Activated CD4-positive, alpha-beta T cell treated with anti-CD3 and anti-CD28 coated beads, Interleukin-2, Interleukin-4, amounts not matched to agents 100 ng/mL and 50 ng/mL, durations not matched to agents 16 hours and 8 hours (primary cell): ENCODE measurements at regions not wholly inside any gene's neighbourhood (a gene's known extent, or its start where the extent isn't known, plus 50 kb on each side); places are given as distances from the start of the nearest gene placed in this dataset.

ENCODE experiments used
- DNase-seq: peaks from one replicate; pipeline ENCODE4 v3.0.0-alpha.2; 2020; ENCODE audit warnings: low spot score

DNA sequence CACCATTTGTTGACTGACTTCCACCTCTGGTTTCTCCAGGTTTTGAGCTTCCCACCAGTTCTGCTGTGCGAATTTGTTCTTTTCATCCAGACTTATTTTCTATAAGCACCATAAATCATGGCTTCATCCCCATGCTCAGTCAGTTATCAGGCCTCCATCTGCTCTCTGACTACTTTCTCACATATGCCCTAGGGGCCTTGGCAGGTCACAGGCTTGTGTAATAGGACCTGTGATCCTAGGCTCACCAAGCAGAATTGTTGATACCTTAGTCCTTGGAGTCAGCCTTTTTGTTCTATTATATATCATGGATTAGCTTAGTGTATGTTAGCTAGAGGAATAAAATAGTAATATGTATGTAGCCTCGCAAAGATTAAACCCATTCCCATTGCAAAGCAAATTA, 284.2 kb upstream of the TANK start:
- DNase-seq = no peak

DNA sequence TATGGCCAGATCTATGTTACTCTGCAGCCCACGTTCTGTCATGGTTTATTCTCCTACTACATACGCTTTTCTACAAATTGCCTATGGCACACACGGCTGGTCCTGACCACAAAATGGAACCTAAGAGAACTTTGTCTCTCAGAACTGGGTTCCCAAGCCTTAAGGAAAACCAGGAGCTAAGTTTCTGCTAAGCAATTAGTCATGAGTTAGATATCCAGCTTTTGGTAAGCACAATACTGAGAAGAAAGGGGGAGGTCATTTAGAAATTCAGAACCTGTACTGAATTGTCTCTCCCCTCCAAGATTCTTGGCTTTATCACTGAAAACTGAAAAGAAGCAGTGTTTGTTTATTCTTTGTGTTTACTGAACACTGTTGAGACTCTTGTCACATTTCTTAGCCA, 283.5 kb upstream of the TANK start:
- no peak for DNase-seq

DNA sequence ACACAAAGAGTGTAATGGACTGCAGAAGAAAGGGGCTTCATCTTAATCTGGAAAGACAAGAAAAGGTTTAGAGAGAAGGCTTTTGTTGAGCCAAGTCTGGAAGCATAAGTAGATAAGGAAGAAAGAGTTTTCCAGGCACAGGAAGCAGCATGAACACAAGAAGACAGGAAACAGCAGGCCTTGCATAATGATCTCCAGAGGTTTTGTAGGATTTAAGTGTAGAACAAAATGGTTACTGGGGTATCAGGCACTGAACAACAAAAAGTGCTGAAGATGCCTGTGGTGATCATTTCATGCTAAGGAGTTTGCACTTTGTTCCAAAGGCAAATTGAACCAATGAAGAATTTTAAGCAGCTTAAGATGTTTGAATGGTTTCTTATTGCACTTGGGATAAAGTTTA, 281.6 kb upstream of the TANK start:
- no peak for DNase-seq

DNA sequence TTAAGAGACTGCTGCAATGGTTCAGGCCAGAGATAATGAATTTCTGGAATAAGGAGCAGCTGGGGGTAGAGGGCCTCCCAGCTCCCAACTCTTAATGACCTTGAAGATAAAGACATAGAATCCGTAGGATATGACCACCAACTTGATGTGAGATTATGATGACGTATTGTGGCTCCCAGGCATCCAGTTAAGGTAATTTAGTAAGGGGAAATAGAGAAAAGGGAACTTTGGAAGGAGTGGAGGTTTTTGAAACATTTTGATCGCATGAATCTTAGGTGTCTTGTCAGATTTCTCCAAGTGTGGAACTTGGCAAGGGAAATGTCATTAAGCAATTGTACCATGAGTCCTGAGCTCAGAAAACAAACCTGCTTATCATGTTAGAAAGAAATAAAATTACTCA, 277.3 kb upstream of the TANK start:
- no peak for DNase-seq

DNA sequence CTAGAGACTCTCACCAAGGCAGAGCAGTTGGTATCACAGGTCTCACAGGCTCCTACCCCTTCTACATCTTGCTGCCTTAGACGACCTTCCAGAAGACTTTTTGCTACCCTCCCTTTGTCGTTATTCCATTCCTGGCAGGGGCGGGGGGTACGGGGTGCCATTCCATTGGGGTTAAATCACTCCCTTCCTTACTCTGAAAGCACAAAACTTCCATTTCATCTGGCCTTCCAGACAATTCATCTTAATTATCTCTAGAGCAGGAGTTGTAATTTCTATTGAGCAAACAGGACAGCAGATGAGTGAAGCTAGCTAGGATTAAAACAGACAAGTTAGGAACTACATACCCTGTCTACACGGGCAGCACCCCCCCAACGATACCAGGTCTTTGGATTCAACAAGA, 276.2 kb upstream of the TANK start:
- DNase-seq = no peak

DNA sequence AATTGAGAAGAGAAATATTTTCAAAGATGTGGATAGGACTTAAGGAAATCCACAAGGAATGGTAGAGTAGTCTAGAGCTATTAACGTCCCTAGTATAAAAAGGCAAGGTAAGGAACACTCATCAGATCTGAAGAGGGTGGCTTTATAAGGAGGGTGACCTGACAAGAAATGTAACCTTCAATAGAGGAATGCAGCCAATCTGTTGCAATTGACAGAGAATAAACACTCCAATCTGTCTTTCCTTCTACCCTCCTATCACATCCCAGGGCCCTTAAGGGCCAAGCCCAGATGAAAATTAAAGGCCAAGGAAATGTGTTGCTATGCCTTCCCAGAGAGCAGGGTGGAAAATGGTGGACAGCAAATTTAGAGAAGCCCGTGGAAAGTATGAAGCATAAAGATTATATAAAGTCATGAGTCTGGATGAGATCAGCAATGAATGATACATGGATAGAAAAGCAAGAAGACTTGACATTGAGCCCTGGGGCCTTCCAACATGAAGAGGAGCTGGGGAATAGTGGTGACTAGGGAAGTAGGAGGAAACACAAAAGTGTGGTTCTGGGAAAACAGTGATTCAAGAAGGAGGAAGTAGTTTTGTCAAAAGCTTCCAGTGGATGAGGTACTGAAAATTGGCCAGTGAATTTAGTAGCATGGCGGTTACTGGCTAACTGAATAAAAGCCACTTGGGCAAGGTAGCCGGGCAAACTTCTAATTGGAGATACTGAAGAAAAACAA, 270.6 kb upstream of the TANK start:
- DNase-seq = no peak

DNA sequence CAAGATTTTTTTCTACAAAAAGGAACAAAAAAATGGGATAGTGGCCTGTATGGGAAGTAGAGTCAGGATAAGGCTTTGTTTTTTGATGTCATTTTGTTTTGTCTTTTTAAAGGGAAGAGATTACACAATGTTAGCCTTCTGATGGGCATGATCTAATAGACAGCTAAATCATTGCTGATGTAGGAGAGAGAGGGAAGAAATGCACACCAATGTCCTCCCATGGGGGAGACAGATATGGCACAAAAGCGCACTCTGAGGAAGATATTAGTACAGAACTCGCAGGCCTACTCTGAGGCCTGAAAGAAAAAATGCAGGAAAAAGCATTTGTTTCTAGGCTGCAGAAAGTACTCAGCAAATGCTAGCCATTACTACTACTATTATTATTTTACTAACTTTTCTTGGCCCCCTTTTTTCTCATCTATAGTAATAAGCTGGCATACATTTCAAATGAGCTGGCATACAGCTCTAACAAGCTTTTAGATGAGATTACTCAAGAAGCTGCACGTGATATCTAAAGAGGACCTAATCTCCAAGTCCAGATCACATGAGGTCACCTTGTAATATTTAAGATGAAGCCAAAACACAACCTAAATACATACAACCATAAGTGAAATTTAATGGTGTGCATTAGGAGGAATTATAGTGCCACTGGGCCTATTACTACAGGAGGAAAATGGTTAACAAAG, 269.4 kb upstream of the TANK start:
- DNase-seq = no peak

DNA sequence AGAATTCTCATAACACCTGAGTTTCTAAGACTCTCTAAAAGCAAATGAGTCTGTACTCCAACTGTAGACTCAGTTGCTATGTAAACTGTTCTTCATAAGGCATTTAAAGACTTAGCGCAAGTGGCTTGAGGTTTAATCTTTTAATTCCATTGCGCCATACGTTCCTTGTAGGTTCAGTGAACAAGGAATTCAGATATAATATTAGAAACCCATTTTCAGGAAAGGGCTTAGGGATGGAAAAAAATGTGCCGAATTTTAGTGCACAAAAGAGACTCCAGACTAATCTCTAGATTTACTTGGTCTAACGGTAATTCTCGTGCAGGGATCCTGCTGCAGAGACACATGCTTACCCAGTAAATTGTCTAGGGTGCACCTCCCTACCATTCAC, 268.9 kb upstream of the TANK start:
- no peak for DNase-seq

DNA sequence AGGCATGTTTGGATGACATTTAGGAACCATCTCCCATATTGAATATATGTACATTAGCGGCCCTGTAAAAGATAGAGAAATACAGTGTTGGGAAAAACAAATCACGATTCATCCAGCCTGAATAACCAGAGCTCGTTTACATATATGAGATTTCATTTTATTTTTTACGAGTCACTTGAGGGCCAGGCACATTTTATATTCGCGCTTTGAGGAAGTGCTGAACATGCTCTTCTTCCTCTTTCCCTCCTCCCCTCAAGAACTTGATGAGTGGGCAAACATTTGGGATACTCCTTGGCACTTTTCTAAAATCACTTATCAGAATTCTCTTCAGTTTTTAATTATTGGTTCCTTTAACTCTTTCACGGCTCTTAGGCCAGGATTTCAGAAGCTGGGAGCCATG, 268.0 kb upstream of the TANK start:
- no peak for DNase-seq

DNA sequence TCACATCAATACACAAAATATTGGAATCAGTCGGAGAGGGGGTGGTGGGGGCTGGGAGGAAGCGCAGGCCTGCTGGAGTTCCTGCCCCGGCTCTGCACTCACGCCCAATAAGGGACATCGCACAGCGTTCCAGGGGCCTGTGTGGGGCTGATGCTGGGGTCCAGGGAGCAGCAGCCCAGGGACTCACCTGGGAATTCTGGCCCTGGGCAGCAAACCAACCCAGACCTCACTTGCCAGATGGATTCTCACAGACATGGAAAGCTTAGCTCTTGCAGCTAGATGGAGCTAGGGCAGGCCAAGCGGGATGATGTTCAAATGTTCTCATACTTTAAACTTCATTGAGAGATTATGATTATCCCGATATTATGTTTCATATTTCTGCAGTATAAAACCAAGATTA, 266.6 kb upstream of the TANK start:
- DNase-seq = no peak

DNA sequence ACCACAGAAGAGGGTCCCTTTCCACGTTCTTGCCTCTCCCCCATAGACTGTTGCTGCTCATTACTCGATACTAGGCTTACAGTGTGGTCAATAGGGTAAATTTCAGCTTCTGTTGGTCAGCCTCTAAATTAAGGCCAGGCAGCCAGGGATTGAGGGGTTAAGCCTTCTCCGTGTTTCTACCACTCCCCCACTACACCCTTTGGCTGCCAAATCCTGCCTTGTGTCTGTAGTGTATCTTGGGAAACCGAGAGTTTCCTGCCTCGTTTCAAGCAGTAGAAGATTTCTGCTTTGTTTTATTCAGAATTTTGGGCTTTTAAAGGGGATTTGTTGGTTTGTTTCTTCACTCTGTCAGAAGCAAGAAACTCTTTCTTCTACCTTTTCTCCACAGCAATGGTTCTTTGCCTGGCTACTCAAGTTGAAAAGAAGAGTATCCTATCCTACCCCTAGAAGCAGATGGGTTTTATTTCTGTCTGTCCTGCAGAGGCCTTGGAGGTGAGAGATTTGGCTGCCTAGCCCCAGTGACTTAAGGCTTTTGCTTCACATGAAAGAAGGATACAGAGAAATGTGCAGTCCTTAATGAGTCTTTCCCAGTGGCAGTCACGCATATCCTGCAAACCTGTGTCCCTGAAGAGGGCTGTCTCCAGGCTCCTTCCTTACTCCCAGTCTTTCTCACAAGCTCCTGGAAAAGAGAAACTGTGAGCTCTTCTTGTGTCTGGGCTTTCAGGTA, 261.5 kb upstream of the TANK start:
- no peak for DNase-seq

DNA sequence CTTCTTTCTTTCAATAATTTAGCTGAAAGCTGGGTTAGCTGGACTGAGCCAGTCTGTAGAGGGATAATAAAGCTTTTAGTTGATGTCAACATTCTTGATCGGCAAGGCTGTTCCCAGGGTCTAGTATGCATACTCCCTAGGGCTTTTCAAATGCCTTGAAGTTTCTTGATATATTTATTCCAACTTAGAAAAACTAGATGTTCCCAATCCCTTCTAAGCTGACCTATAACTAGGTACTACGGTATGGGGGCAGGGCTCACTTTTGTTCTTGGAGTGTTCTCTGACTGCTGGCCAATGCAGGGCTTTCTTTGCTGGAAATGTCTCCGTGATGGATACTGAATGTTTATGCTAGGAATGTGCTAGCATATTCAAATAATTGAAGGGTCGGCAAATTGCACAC, 258.6 kb upstream of the TANK start:
- no peak for DNase-seq

DNA sequence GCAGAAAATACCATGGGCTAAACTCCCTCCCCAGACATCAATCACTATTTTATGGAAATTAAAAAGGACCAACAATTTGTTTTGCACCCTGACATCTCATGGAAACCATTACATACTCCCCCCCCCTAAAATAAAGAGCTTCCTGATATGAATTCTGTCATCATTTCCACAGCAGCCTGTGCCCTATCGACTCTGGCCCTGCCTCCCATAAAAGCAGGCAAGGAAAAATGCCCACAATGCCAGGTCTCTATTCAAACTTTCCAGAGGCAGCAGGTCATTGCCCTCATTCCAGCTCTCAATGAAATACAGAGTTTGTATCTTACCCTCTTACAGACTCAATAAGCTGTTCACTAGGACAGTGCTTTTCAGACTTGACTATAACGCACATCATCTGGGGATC, 254.4 kb upstream of the TANK start:
- no peak for DNase-seq

DNA sequence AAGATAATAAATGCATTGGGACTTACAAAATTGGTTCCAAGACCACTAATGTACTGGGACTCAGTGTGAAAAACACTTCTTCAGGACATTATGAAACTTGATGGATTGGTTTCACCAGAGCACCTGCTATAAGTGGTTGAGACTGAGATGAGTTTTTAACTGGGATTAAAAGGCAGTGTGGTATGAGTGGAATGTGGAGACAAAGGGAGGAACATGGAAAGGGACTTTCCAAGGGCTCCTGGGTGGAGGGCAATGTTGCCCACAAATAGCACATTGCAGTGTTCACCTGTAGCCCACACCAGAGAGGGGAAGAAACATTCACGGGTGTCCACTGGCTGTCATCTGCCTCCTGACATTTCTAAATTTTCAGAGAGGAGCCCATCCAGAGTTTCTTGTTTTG, 253.3 kb upstream of the TANK start:
- no peak for DNase-seq

DNA sequence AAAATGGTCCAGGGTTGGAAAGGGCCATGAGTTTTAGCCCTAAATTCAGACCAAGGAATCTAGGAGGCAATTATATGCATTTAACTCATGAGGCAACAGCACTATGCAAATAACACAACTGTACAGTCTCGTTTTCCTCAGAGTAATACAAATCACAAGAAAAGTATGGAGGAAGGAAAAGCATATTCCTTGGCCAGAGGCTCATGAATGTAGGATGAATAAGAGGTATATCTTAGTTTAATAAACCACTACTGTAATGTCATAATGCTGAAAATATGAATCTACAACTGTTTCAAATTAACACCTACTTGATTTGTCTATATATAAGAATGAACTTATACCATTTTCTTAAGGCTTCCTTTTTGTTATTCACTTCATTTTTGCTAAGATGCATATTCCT, 252.5 kb upstream of the TANK start:
- no peak for DNase-seq

DNA sequence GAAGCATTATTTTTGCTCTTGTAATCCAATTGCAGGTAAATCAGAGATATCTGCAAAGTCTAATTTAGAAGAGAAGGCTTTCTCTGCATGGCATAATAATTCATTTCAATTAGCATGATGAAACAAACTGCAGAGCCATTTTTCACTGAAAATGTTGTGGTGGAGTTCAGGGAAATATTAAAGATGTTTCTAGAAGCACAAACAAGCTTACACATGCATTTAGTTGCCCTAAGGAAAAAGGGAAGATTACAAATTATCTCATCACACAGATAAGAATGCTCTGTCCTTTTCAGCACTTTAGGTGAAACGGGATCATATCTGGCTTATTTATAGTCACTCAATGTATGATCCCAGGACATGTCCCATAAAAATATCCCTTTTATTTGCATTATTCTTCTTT, 252.1 kb upstream of the TANK start:
- no peak for DNase-seq

DNA sequence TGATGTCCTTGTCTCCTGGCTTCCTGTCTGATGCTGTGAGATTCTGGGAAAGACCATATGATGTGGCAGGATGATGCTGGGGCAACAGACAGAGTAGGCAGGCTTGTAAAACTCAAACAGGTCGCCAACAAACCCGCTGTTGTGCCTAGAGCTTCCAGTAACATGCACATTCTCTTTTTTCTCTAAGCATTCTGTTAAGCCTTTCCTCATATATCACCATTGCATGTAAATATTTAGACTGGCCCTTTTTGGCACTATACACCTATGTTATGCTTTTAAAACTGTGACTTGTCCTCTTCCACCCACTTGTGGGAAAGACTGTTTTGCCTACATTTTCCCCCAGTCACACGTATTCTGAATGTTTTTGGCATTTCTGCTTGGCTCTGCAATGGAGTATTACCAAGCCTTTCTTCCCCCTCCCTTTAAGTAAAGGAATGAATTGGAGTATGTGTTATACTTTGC, 250.4 kb upstream of the TANK start:
- no peak for DNase-seq

DNA sequence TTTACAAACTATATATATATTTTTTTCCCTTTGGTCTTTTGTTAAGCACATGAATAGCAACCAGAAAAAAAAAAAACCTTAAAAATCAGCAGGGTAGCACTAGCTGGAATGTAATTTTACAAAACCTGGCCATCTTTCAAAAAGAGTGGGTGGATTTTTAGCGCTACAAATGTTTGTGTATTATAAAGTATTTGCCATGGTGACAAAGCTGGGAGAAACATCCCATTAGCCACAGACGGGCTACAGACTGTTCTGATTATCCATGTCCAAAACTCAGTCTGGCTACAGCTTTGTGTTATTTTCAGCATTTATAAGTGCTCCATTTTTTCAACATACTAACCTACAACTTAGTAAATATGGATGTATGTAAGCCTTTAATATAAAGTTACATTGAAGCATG, 249.5 kb upstream of the TANK start:
- DNase-seq = no peak

DNA sequence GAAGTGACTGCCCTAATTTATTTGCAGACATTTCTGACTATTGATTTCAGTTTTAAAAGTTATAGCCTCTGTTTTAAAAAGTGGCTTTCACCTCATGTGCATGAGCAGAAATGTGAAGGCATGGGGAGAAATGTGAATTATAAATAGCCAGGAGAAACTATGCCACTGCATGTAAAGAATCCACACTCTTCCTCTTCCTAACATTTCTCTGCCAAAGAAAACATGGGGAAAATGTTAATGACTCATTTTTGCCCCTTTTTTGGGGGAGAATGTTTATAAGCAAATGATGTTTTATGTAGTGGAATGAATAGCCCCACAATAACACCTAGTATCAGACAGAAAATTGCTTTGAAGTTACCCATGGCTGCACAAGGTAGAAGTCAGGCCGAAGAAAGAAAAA, 249.0 kb upstream of the TANK start:
- DNase-seq = no peak

DNA sequence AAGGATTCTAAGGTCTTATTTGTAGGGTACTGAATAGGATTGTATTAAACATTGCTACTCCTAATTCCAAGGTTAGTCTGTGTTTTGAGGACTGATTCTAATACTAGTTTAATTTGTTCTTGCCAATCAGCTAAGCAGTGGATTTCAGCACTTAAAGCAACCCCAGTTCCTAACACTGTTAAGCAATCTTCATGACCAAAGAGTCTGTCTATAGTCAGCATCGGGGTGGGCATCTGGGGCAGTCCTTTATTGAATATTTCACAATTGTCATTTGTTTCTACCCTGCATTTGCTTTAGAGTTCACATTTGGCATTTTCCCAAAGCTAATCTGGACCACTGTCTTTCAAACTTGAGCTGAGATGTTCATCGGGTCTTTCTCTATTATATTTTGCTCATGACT, 248.0 kb upstream of the TANK start:
- DNase-seq = no peak

DNA sequence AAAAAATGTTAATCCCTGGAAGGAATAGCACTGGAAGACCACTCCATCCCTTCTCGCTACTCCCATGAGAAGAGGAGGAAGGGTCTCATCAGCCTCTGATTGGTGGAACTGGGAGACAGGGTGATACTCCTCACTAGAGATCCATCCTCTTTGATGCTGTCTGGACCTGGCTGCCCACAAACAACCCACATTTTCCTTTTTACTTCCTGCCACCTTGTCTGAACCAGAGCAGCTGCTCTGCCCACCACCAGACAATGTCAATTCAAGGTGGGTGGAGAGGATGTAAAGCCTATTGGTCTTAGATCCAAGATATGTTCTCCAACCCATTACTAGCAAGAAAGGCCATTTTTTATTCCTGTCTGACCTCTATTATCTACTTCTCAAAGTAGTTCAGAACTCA, 246.9 kb upstream of the TANK start:
- no peak for DNase-seq

DNA sequence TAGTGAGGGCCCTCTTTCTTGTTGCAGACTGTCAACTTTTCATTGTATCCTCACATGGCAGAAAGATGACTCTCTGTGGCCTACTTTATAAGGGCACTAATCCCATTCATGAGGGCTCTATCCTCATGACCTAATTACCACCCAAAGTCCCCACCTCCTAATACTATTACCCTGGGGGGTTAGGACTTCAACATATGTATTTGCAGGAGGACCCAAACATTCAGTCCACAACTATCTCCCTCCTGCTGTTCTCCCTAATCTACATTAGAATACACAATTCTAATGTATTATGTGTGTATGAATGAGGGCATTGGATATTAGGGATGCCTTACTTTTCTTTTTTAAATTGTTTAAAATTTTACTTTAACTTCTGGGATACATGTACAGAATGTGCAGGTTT, 246.0 kb upstream of the TANK start:
- no peak for DNase-seq

DNA sequence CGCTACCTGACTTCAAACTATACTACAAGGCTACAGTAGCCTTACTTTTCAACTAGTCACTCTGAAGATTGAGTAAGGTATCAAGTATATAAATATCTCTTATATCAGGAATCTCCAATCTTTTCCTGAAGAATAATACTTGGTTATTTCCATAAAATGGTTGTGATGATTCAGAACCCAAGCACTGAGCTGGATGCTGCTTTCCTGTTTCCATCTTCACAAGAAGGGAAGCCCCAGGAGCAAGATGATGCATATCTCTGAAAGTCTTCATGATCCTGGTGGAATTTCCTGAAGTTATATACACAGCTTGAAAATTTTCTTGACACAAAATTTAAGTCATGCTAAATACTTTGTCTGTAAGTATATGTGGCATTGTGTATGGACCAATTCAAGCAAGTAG, 243.9 kb upstream of the TANK start:
- no peak for DNase-seq
